ENCODE measurements at regions not wholly inside any gene's neighbourhood (a gene's known extent, or its start where the extent isn't known, plus 50 kb on each side); places are given as distances from the start of the nearest gene placed in this dataset.
A peak's percentile ranks its signal among the peaks of the same experiment; 100 is the strongest.

DNA sequence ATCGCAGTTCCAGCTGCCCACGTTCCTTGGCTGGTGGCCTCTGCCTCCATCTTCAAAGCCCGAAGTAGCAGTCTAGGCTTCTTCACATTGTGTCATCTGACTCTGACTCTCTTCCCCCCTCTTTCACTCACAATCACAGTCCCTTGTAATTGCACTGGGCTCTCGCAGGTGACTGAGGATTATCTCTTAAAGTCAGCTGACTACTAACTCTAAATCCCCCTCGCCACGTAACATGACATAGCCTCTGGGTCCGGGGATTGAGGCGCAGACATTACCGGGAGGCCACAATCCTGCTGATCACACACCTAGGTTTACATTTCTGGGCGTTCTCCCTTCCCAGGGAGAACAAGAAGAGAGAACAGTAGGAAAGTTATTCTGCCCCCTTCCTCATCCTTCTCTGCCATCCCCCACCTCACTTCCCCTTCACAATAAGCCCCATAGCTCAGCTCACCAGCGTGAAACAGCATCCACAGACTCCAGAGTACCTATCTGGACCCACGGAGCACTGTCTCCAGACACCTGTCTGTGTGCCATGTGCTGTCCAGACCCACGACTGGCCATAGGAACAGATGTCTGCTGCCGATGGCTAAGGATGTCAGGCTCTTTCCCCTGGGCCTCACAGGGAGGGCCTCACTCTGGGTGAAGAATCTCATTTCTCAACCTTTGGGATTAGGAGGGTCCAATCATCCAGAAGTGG is 64.3 kb upstream of the FZD7 start:
- no peak for DNase-seq

DNA sequence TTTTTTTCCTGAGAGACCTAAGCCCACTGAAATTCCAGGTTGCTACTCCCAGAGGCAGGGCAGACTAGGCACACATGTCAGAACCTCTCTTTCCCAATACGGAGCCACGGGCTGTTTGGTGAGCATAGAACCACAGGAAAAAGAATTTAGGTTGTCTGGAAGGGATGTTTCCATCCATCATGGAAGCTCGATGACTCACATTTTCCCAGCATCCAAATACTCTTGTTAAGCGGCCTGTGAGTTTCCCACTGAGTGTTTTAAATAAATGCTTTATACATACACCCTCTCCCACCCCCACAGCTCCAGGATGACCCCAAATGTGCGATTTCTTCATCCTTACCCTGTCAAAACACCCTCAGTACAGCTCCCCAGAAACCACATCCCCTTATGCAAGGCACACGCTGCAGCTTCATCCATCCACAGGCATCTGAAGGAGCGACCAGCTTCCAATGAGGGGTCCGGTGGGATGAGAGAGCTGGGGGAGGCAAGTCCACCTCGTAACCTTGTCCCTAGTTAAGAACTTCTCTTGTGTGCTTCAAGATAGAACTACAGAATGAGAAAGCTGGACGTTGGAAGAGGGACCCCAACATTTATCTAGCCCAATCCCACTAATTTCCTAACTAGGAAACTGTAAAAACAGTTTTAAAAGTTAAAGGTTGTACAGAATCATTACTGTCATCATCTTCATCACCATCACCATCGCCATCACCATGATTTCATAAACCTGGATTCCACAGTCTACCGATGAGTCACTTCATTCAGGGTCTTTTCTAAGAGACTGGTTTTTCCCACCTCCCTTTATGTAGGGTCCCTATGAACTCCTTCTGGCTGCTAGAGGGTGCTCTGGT is 63.5 kb upstream of the FZD7 start:
- DNase-seq: peak; percentile 86

DNA sequence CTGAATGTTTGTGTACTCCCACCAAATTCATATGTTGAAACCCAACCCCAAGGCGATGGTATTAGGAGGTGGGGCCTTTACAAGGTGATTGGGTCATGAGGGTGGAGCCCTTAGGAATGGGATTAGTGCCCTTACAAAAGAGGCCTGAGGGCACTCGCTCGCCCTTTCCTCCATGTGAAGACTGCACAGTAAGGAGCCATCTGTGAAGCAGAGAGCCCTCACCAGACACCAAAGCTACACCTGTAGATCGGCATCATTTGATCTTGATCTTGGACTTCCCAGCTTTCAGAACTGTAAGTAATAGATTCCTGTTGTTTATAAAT is 62.9 kb upstream of the FZD7 start:
- DNase-seq: no peak

DNA sequence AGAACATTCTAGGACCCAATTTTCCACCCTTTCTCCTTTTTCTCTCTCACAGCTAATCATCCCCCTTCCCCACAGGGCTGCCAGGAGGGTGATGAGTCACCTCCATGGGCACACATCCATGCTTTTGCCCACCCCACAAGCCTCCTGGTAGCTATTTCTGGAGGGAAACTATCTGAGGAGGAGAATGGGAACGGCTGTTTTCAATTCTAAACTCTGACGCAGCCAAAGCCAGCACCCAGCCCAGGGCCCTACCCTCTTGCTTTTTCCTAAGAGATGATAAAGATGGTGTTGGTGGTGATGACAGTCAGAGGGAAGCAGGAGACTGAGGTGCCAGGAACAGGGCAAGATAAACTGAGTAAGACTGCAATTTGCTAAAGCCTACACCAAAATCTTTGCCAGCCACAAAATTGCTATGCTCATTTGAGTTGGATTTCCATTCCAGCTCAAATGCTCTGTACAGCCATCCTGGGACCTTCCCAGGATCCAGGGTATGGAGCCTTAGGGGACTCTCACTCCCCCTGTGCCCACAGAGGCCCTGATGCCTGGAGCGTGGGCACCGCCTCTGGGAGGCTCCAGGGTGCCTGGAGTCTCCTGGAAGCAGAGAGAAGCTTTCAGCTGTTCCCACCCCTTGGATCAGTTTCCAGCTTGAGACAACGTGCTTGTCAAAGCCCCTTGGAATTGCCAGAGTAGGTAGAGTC is 62.0 kb upstream of the FZD7 start:
- DNase-seq: peak; percentile 41

DNA sequence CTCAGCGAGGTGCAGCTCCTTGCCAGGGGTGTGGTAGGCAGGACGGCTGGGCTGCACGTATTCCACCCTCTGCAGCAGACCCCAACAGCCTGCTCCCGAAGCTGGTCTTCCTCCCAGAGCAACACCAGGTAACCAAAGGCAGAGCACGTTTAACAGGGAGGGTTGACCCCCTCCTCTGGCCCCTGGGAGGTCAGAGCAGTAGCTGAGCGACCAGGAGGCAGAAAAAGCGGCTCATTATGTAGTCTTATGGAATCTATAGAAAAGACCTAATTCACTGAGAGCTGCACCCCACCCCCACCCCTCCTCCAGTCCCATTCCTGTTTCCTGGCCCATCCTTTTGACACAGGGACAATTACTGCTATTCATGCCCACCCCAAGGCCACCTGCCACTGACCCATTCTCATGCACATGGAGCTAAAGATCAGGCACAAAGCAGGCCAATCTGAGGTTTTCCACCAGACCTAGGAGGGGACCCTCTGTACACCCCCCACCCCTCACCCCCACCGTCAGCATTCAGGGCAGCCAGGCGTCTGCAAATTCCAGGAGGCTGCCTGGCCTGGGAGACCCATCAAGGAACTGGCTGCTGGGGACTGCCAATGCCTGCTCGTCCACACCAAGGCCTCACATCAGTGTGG is 60.9 kb upstream of the FZD7 start:
- no peak for DNase-seq

DNA sequence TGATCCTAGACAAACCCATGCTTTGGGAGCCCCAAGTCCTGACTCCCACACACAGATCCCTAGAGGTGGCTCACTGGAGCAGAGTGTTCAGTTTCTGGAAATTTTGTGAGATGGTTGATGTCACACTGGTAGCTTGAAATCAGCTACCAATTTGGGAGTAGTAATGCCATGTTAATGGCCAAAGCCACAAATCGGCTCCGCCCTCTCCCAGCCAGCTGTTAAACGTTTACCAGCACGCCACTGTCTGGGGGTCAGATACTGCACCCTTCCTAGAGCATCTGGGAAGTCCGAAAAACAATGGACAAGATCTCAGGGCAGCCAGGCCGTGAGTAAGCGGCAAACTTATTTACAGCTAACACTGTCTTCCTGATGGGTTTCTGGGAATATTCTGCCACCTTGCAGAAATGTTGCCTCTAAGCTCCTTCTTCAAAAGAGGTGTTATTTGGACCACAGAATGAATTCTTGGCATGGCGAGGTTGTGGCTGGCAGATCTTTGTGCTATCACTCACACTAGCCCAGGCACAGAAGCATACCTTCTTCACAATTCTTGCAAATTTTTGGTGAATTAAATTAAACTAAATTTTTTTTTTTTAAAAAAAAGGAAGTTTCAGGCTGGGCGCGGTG is 60.2 kb upstream of the FZD7 start:
- DNase-seq: no peak

DNA sequence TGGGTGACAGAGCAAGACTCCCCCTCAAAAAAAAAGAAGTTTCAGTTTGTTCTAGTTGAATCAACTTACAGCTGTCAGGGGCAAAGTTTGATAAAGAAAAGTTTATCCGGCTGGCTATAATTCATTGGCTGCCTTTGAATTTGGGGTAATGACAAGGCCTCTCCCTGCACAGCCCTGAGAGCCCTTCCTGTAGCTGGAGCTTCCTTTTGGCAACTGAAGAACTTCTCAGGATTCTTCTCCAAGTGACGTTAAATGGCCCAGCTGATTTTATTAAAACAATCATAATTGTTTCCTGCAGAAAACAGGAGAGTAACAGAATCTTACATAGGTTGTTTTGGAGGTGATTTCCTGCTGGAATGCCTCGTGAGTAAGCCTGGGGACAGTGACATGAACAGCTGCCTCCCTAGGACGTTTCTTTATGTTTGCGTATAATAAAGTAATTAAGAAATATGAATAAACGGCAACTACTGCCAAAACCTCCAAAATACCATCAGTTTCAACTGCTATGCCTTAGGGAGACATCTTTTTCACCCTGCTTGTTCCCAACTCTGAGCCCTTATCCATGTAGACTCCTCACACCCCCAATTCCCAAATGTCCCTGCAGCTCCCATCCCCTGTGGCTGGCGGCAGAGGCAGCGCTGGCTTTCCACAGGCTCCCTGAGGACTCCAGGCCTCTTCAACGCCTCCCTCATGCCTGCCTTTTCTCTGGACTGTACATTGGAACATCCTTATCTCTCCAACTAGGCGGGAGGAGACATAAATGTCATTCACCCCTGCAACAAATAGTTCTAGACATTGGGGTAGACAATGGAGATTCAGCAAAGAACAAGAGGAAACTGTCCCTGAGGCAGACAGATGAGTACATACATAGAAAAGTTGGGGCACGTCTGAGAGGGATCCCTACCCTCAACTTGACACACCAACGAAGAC is 59.2 kb upstream of the FZD7 start:
- DNase-seq: peak; percentile 4

DNA sequence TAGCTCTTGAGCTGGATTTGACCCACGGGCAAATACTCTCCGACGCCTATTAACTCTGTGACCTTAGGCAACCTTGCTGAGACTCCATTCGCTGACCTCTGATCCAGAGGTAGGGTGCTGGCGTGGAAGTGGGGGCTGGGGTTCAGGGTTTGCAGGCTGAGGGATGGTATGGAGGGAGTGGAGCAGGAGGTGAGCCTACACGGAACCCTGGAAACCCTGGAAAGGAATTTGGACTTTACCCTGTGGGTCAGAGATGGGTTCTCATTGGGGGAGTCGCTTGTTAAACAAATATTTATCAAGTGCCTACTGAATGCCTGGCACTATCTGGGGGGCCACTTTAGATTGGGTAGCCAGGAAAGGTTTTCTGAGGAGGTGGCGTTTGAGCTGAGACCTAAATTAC is 58.2 kb upstream of the FZD7 start:
- DNase-seq: no peak

DNA sequence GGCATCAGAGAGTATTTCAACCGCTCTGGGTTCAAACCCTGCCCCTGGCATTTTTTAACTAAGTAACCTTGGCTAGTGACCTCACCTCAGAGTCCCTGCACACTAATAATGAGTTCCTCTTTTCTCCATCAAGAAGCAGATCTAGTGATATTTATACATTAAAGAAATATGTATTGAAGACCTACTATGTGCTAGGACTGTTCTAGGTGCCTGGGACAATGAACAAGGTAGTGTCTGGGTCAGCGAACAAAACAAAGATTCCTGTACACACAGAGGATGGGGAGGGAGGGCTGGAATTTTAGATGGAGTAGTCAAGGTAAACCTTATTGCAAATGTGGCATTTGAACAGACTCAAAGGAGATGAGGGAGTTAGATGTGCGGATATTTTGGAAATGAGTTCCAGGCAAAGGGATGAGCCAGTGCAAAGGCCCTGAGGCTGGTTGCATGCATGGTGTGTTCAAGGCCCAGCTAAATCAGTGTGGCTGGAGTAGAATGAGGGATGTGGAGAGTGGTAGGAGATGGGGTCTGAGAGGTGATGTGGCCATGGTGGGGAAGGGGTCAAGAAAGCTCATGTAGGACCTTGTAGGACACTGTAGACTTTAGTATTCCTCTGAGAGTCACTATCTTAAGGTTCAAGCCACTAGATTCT is 57.6 kb upstream of the FZD7 start:
- DNase-seq: no peak

DNA sequence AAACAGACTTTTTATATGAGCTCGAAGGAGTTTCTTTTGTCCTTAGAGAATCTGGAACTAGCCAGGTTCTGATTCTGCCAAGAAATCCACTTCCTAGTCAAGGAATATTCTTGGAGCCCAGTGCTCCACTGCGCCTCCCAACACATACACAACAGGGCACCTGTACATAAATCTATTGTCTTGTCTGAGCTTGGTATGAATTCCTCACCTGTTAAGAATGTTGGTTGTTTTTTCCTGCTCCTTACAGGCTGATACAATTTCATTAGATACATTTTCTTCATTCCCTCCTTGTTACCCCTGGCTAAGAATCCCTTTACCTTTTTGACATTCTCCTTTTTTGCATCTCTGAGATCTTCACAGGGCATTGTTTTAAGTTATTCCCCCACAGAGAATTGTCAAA is 56.0 kb upstream of the FZD7 start:
- DNase-seq: no peak

DNA sequence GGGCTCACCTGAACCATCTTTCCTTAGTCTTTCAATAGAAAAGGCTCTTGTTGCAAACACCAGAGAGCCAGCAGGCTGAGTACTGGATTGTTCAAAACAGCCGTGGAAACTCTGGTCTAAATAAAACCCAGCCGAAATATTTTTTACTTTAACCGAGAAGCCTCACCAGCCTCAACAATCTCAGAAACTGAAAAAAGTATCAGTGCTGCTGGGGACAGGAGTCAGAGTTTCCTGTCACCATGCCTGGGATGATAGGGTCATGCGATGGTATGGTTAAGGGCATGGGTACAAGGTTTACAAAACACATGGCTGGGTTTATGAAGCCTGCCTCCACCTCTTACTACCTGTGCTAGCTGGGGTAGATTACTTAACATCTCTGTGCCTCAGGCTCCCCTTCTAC is 55.3 kb upstream of the FZD7 start:
- DNase-seq: no peak

DNA sequence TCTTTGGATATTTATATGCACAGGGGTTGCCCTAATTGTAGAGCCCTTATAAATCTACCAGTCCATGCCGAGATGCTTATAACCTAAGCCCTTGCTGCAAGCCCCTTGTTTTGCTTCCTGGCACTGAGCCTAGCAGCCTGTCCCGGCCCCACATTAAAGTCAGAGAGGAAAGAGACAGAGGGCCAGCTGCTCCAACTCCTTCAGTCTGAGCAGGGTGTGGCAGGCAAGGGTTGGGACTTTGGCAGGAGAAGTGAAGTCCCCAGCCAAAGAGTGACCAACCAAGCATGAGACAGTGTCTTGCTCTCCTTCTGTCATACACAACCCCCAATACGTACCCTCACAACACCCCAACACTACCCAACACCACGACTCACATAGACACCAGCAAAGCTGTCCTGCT is 54.7 kb upstream of the FZD7 start:
- DNase-seq: no peak

DNA sequence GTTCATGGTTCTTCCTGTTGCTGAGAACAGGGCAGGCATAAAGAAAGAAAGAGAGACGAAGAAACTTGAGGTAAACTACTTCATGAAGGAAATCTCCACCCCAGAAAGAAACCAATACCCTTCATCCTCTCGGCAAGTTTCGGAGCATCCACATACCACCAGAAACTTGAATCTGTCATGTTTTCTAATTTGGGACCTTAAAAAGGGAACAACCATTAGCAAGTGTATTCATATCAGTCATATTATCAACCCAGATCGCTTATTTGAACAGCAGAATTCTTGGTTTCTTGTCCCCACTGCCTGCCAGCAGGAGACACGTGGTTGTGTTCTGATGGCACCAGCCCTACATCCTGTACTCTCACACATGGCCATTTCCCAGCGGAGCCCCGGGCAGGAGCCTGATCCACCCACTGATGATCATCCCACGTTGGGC is 53.2 kb upstream of the FZD7 start:
- DNase-seq: peak; percentile 32

DNA sequence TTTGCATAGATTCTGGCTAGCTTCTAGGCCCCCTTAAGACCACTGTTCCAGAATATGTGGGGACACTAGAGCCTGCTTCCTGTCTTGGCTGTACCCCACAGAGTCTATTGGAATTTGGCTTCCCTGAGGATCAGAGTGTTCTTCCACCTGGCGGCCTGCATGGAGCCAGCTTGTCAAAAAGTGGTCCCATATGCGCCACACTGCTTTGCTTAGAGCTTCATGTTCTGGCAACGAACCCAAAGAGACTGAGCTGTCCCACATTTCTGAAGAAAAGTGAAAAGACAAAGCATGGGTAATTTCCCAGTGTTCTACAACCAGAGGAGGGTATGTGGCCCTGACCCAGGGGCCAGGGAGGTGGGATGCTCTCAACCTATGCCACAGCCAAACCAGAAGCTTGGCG is 52.7 kb upstream of the FZD7 start:
- no peak for DNase-seq

DNA sequence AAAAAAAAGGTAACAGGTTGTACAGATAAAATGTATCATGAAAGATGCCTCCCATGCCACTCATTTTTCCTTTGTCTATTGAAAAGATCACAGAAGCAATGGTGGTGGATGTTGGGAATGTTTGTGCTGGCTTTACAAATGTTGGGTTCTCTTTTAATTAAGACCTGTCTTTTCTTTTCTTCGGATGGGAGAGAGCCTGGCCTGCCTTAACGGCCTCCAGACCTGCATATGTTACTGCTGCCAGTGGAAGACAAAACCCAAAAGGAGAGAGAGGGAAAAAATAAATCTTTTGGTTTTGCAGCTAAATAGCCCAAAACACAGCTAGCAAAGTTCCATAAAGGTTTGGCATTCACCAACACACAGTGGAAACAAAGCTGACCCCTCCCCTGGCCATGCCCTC is 50.5 kb upstream of the FZD7 start:
- DNase-seq: no peak

DNA sequence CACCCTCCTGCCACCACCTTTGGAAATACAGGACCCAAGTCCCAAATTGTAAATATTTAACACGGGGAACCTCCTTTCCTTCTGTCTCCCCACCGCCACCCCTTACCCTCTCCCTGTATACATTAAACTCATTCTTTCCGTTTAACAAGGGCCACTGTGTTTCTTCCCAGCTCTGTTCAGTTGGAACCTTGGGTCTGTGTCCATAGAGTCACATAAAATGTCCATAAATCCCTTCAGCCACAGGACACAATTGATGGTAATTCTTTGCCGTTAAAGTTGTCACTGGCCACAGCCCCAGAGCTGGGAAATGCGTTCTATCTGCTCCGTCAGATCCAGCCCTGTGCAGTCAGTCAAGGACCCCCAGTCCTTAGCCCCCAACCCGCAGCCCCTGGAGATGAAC is 49.9 kb upstream of the FZD7 start:
- DNase-seq: no peak
